Fibroblast of the conjunctiva (primary cell): ENCODE measurements at regions not wholly inside any gene's neighbourhood (a gene's known extent, or its start where the extent isn't known, plus 50 kb on each side); places are given as distances from the start of the nearest gene placed in this dataset.

Experiments used
- DNase-seq: peaks from one replicate; pipeline ENCODE4 v3.0.0-alpha.2; 2010; ENCODE audit warnings: low read depth

DNA sequence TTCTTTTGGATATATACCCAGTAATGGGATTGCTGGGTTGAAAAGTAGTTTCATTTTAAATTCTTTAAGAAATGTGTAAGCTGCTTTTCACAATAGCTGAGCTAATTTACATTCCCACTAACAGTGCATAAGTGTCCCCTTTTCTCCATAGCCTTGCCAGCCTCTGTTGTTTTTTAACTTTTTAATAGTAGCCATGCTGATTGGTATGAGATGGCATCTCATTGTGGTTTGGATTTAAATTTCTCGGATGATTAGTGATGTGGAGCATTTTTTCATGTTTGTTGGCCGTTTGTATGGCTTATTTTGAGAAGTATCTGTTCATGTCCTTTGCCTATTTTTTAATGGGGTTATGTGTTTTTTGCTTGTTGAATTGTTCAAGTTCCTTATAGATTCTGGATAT, 444.3 kb upstream of the ATP11B start:
- DNase-seq, result no peak

DNA sequence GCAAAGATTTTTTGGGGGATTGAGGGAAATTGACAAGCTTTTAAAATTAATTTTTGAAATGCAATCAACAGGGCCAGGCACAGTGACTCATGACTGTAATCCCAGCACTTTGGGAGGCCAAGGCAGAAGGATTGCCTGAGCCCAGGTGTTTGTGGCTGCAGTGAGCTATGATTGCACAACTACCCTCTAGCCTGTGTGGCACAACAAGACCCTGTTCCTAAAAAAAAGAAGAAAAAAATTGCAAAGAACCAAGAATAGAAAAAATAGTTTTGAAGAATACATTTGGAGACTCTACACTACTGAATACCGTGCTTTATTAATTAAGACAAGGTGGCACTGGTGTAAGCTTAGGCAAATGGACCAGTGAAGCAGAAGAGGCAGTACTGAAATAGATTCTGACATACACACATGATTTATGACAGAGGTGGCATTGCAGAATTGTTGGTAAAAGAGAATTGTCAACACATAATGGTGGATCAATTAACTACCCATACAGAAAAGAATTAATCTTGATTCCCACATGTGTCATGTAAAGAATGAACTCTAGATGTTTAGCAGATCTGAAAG, 443.3 kb upstream of the ATP11B start:
- no peak for DNase-seq

GRCh38 chr3:182357928-182358327, 435.4 kb upstream of the ATP11B start:
- no peak for DNase-seq

GRCh38 chr3:182364323-182364722, 429.0 kb upstream of the ATP11B start:
- DNase-seq, result no peak

DNA sequence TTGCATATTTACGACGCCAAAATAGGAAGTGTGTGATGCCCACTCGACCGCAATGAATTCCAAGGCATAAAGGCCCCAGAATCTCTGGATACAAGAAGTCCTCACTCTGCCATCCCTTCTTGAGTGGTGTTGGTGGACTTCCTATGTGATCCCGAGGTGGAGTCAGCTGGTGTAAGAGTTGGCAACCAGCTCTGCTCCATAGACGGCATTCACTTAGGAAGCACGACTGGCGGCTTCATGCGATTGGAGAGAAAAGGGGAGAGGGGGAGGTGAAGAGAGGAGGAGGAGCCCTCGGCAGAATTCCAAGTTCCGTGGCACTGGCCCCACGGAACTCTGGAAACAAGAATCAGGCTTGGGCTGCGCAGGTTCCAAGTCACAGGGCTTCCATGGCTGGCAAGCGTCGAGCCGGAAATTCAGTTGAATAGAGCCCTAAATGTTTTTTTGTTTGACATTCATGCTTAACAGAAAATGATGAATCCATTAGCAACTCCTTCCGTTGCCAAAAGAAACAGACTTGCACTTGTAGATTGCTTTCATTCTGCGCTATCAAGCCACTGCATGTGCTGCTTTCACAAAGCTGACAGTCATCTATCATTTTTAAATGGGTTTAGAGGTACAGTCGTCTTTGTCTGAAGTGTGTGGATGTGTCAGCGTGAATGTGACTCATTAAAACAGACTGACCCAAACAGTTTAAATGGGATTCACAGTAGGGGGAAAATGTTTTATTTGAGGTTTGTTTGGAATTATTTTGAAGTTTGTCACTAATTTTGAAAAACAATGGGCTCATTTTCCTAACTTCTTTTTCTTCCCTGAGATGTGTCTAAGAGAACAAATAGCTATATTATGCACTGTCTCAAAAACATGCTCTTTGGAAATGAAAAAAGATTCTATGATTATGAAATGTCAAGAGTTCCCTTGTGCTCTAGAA, 428.3 kb upstream of the ATP11B start:
- DNase-seq, result no peak

GRCh38 chr3:182366746-182367145, 426.6 kb upstream of the ATP11B start:
- DNase-seq, result no peak

DNA sequence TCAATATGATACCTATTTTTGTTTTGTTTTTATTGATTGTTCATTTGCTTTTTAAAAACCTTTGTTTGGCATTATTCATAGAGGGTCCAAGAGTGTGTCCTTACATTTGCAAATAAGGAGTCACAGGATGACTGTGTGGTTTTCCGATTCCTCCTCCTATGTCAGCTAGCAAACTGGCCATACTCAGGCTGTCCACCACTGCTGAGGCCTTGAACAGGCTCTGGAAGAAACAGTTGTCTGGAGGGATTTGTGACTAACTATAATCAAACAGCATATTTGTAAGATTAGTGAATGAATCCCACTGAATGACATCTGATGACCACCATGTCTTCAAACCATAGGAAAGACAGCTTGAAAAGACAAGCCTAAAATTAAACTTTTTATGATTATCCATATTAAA, 423.4 kb upstream of the ATP11B start:
- no peak for DNase-seq

- DNase-seq, result no peak
Measured at GRCh38 chr3:182370949-182371348, 422.4 kb upstream of the ATP11B start.

- DNase-seq, result no peak
Measured at GRCh38 chr3:182375916-182376315, 417.4 kb upstream of the ATP11B start.

- DNase-seq, result no peak
Measured at GRCh38 chr3:182382112-182382857, 411.0 kb upstream of the ATP11B start.

DNA sequence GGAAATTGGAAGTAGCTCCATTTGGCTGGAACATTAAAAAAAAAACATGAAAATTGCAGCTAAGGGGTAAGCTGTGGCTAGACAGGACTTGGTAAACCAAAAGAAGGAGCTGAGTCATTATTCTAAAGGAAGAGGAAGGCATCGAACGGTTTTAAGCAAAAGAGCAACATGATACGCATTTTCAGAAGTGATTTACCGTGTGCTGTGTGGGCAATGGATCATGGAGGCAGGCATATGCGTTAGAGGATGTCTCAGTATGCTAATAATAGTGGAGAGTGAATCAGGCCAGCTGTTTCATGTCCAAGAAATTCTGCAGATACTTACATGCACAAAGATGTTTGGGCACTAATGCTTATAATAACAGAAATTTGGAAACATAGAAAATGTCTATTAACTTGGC, 409.1 kb upstream of the ATP11B start:
- no peak for DNase-seq

GRCh38 chr3:182385356-182385755, 407.9 kb upstream of the ATP11B start:
- no peak for DNase-seq

DNA sequence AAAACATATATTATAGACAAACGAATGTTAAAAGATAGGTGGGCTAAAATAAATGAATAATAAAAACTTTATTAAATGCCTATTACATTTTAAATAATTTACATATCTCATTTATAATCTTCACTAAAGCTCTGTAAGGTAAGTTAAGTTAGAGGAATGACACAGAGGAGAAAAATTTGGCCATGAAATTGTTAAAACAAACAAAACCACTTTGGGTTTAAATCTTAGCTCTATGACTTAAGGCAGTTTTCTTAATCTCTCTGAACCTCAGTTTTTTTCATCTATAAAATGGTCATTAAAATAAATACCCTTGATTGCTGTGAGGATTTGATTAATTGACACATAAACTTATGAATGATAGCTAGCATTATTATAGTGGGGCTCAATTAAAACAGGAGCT, 404.8 kb upstream of the ATP11B start:
- DNase-seq, result no peak

DNA sequence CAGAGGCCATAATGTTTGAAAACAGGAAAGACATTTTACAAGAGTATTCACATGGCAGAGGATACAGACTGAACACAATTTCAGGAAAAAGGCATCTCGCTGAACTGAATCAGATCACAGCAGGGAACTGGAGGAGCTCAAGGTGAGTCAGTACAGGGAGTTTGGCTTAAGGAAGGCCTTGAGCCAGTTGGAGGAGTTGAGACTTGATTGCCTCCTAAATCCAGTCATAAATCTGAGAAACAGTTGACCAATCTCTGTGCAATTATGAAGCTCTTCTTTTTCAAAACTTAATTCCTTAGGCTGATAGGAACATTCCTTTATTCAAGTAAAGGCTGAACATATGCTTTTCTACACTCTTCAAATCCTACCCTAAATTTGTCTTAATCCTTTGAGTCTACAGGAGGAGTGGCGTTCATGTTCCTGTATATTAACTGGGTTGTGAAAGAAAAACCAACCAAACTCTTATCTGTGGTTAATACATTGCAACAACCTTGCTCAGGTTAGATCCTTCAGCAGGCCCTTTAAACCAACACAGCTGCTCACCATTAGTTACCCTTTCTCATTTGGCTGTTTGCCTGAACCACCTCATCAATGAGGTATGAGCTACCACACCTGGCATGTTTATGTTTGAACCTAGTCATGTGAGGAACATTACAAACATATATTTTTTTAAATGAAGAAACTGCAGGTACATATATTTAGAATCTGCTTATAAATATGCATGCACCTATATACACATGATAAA, 404.1 kb upstream of the ATP11B start:
- DNase-seq, result no peak

GRCh38 chr3:182390421-182390820, 402.9 kb upstream of the ATP11B start:
- DNase-seq, result no peak

DNA sequence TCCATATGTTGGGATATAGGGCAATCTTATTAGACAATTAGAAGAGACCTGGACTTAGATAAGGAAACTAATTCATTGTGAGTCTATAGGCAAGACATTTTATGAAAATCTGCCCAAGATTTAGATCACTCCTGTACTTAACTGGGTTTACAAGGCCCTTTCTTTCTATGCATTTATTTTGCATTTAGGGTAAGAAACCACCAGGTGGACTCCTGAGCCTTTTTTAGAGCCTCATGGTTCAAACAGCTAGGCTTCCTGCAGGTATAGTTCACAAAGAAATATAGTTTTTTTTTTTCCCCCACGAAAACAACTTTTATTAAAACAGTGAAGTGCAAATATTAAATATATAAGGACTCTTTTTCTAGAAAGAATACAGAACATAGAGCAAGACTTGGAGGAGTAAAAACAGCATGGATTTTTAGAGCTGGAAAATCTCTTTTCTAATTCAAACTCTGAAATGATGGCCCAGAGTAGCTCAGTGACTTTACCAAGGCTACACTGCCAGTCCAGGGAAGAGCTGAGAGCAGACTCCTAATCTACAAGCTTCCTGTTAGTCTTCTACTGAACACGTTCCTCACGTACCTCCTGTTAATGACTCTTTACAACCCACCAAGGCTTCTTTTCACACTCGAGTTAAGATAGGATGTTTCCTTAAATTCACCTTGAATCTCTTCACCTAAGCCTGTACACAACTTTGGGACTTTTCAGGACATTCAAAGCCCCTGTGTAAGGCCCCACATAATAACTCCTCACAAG, 400.9 kb upstream of the ATP11B start:
- no peak for DNase-seq

DNA sequence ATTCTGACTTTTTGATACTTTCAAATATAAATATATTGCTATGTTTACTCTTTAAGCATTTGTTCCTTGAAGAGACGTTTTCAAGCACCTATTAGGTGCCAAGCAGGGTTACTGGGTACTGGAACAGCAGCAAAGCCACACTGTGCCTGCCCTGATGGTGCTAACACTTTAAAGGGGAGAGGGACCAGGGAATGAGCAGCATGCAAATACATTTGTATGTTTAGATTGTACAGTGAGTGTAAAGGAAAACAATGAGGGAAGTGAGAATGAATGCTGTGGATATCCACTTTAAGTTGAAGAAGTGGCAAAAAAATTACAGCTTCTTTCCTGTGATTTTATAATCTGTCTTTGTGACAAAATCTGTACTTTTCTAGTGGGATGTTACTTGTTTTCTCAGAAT, 400.2 kb upstream of the ATP11B start:
- DNase-seq, result no peak

- DNase-seq, result no peak
Measured at GRCh38 chr3:182393830-182394367, 399.4 kb upstream of the ATP11B start.

GRCh38 chr3:182397164-182397563, 396.1 kb upstream of the ATP11B start:
- DNase-seq, result no peak

DNA sequence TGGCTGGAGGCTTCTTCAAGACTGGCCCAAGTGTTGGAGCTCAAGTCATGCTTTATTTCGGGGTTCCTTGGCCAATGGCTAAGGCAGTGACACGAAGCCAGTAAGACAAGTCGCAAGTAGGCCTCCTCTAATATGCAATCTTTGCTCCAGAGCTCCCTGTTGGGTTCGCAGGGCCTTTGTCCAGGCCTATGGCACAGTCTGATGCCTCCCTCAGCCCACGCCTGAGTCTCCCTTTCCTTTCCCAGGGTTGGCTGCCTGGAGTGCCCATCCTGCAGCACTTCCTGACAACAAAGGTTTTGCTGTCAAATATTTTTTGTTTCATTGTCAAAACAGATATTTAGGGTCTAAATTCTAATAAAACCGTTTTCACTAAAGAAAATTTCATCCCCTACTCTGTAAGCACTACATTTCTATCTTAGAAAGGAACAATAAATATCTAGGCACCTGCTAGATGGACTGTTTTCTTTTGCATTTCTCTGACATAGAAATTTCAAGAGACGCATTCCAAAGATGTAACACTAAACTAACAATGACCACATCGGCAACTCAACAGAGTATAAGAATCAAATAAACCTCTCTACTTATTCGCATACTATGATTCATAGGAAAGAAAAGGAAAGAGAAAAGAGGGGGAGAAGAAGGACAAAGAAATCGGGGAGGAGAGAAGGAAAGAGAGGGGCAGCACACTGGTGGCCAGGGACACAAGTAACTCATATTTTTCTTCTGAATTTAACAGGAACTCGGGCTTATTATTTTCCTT, 393.1 kb upstream of the ATP11B start:
- no peak for DNase-seq

GRCh38 chr3:182400838-182401237, 392.5 kb upstream of the ATP11B start:
- no peak for DNase-seq
